ENCODE measurements at regions not wholly inside any gene's neighbourhood (a gene's known extent, or its start where the extent isn't known, plus 50 kb on each side); places are given as distances from the start of the nearest gene placed in this dataset.
A peak's percentile ranks its signal among the peaks of the same experiment; 100 is the strongest.

GRCh38 chr2:216554755-216555154, 56.1 kb downstream of the RPL37A start:
- H2BK120ac ChIP-seq (replicated peaks; ENCODE audit: low read depth, low read length): no peak overlapping the region
- H3K4ac ChIP-seq (replicated peaks; ENCODE audit: insufficient read length, low read depth, low read length): no peak overlapping the region
- H3K36me3 ChIP-seq (ENCODE audit: control insufficient read depth in 2 of 4, insufficient read depth in 4 of 4, low read length in 3 of 4): no peaks in the 10 kb centered on the region
- no peaks in the 10 kb centered on the region for H4K20me1 ChIP-seq (replicated peaks in 1 of 2; ENCODE audit: control insufficient read depth in 1 of 2, insufficient read depth in 2 of 2, low read length in 2 of 2)
- H3K27me3 ChIP-seq (replicated peaks in 1 of 4; ENCODE audit: control insufficient read depth in 3 of 4, extremely low read depth in 1 of 4, insufficient read depth in 3 of 4, low read length in 3 of 4): no peaks in the 10 kb centered on the region
- DNase-seq (ENCODE audit: low read depth in 1 of 2, low spot score in 2 of 2) (no peak), FAIRE-seq (no peak)
- no peak overlapping the region for H4K91ac ChIP-seq (replicated peaks; ENCODE audit: insufficient read length, low read length)
- H3K23ac ChIP-seq (ENCODE audit: insufficient read length): no peak overlapping the region
- no peaks in the 10 kb centered on the region for H3K79me1 ChIP-seq (ENCODE audit: low read depth, low read length)
- no peak overlapping the region for H3K18ac ChIP-seq (ENCODE audit: extremely low read depth, low read length)
- no peak overlapping the region for H4K5ac ChIP-seq (ENCODE audit: insufficient read length, low read depth, low read length)
- POLR2A ChIA-PET (ENCODE audit: partially characterized antibody): interaction anchor here (1.1 kb wide), 2 partner anchors 12 to 56 kb away, joined by 3 to 4 read pairs; partner anchors contain the start of gene RPL37A
- no peaks in the 10 kb centered on the region for H3K9me3 ChIP-seq (ENCODE audit: insufficient read depth in 2 of 2, low read depth in 1 of 2, low read length in 1 of 2)
- H2AFZ ChIP-seq (ENCODE audit: low read length): no peak overlapping the region
- CTCF ChIA-PET (ENCODE audit: partially characterized antibody): interaction anchor here (0.8 to 1.1 kb wide), 3 partner anchors 54 to 111 kb away, joined by 3 read pairs; no protein-coding TSS in a partner anchor
- 87% methylated on average over 1 of the region's 1 CpG; no CpG with 5 or more reads in 1 of the 2 experiments for WGBS, 2 experiments (ENCODE audit: extremely low coverage in 1 of 2, insufficient coverage in 1 of 2, insufficient read length in 1 of 2, insufficient replicate concordance in 2 of 2, low coverage in 1 of 2, low lambda C conversion rate in 2 of 2, missing lambda C conversion rate in 1 of 2)
- H3K4me1 ChIP-seq (replicated peaks in 1 of 4; ENCODE audit: control insufficient read depth in 3 of 4, insufficient read depth in 4 of 4, low read length in 3 of 4): peaks cover 9 to 21% (median 13%) of the 10 kb centered on the region in 4 experiments
- H3K4me3 ChIP-seq (ENCODE audit: extremely low read depth in 1 of 4, insufficient read depth in 2 of 4, low read depth in 3 of 4, low read length in 4 of 4): no peak overlapping the region
- no peak overlapping the region for H3K4me2 ChIP-seq (ENCODE audit: insufficient read depth in 1 of 2, low read depth in 2 of 2, low read length in 2 of 2)
- no peak overlapping the region for H3K56ac ChIP-seq (replicated peaks; ENCODE audit: insufficient read length, low read depth, low read length)
- no peak overlapping the region for H2BK15ac ChIP-seq (ENCODE audit: low read length)
- no peak overlapping the region for H2AK5ac ChIP-seq (ENCODE audit: low read depth, low read length)
- H3K27ac ChIP-seq (ENCODE audit: low read depth, low read length): no peak overlapping the region
- no peaks in the 10 kb centered on the region for H3K23me2 ChIP-seq (ENCODE audit: low read depth, low read length)
- H2BK12ac ChIP-seq (ENCODE audit: low read depth, low read length): no peak overlapping the region
- no peaks in the 10 kb centered on the region for H3K79me2 ChIP-seq (ENCODE audit: control insufficient read depth in 1 of 2, insufficient read depth in 2 of 2, low read length in 2 of 2)
- no peak overlapping the region for H3K14ac ChIP-seq (ENCODE audit: insufficient read length)
- H3K9ac ChIP-seq (replicated peaks in 1 of 4; ENCODE audit: extremely low read depth in 1 of 4, low read depth in 3 of 4, low read length in 3 of 4): no peak overlapping the region
- no peak overlapping the region for H4K8ac ChIP-seq (ENCODE audit: extremely low read depth, insufficient read depth, low read length)
- no peak overlapping the region for H2BK5ac ChIP-seq (ENCODE audit: low read depth, low read length)
- 0 out of 2 replicates have a peak overlapping the region, but pooled peaks have one; percentile 26 for H2BK20ac ChIP-seq (ENCODE audit: low read length)
- TF ChIP-seq SIRT6 (IDR thresholded peaks at IDR 0.05; ENCODE audit: low read length): no peak
- no peak for TF ChIP-seq ZNF274 (IDR thresholded peaks at IDR 0.05; ENCODE audit: borderline replicate concordance, extremely low read depth, low read length)
- TF ChIP-seq JUND (IDR thresholded peaks at IDR 0.05; ENCODE audit: low read length): no peak
- no peak for TF ChIP-seq HDAC2 (IDR thresholded peaks at IDR 0.05; ENCODE audit: borderline replicate concordance in 1 of 2, low read depth in 2 of 2, low read length in 2 of 2)
- TF ChIP-seq ASH2L (IDR thresholded peaks at IDR 0.05; ENCODE audit: low read length): no peak
- TF ChIP-seq PHF8 (conservative IDR thresholded peaks at IDR 0.05; ENCODE audit: low read depth, low read length): no peak
- no peak for TF ChIP-seq CBX5 (IDR thresholded peaks at IDR 0.05; ENCODE audit: low read depth, low read length)
- TF ChIP-seq CHD1 (IDR thresholded peaks at IDR 0.05; ENCODE audit: low read depth, low read length): no peak
- TF ChIP-seq FOSL1 (IDR thresholded peaks at IDR 0.05; ENCODE audit: insufficient read depth, low read depth, low read length): no peak
- TF ChIP-seq RXRA (IDR thresholded peaks at IDR 0.05; ENCODE audit: insufficient read depth, low read depth, low read length): no peak
- no peak for TF ChIP-seq KDM4A (IDR thresholded peaks at IDR 0.05; ENCODE audit: low read depth, low read length, severe bottlenecking)
- no peak for TF ChIP-seq EZH2 (IDR thresholded peaks at IDR 0.05; ENCODE audit: low read depth, low read length, severe bottlenecking)
- no peak for TF ChIP-seq SRF (IDR thresholded peaks at IDR 0.05; ENCODE audit: low read depth, low read length)
